Frontal cortex (tissue), 3 donors: ENCODE measurements at regions not wholly inside any gene's neighbourhood (a gene's known extent, or its start where the extent isn't known, plus 50 kb on each side); places are given as distances from the start of the nearest gene placed in this dataset.

Experiments
- DNase-seq, 2 donors: peaks; one replicate each; pipeline ENCODE4 v3.0.0; 2012; ENCODE audit warnings: low spot score in 2 of 2
- FAIRE-seq: peaks from 2 replicates; lab custom pipeline; 2012; peaks lifted over from hg19 to GRCh38; lab: Jason Lieb, UNC
- donor health status: control.
- donor health status: control.
- donor health status: control.

GRCh38 chr10:93254180-93254853 is 180.6 kb downstream of the CYP26A1 start:
- FAIRE-seq (no peak), DNase-seq (no peak)

- DNase-seq (no peak), FAIRE-seq (no peak)
These were observed 181.9 kb downstream of the CYP26A1 start for GRCh38 chr10:93255546-93255945.
